ENCODE measurements at regions not wholly inside any gene's neighbourhood (a gene's known extent, or its start where the extent isn't known, plus 50 kb on each side); places are given as distances from the start of the nearest gene placed in this dataset.

DNA sequence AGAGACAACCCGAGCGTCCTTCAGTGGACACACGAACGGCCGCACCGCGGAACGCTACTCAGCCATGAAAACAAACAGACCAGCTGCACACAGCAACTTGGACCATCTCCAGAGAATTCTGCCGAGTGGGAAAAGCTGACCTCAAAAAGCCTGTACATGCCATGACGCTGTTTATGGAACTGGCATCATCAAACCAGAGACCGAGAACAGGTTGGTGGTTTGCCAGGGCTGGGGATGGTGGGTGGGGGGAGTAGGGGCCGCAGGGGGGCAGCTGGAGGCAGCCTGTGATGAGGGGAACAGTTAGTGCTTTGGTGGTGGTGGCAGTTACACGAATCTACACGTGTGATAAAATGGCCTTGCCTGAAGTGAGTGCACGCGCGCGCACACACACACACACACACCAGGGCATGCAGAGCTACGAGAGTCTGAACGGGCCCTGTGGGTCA lies 169.8 kb downstream of the LAT start:
- Histone ChIP-seq H3K4me1 (ENCODE audit: insufficient read depth, low read length) (peaks cover 67% of the 10 kb centered on the region), H2AFZ (ENCODE audit: low read length) (no peak overlapping the region), H3K9ac (ENCODE audit: insufficient read depth, low read depth, low read length) (no peak overlapping the region), H3K4me3 (replicated peaks in 1 of 3; ENCODE audit: insufficient read depth in 1 of 3, low read depth in 2 of 3, low read length in 3 of 3) (no peak overlapping the region), H3K9me3 (ENCODE audit: low read length) (no peaks in the 10 kb centered on the region), H3K36me3 (replicated peaks in 1 of 2; ENCODE audit: control insufficient read depth in 1 of 2, insufficient read depth in 2 of 2, low read length in 2 of 2) (no peaks in the 10 kb centered on the region), H3K79me2 (ENCODE audit: insufficient read depth, low read length) (no peaks in the 10 kb centered on the region), H3K4me2 (ENCODE audit: low read depth, low read length) (no peak overlapping the region), H3K27ac (ENCODE audit: extremely low read length, insufficient read depth, low read length) (no peak overlapping the region), H3K27me3 (ENCODE audit: control insufficient read depth in 1 of 2, insufficient read depth in 2 of 2, low read length in 2 of 2) (peaks cover 0 to 3% of the 10 kb centered on the region in 2 experiments; a peak in 1 of 5 replicates), H4K20me1 (ENCODE audit: insufficient read depth, low read length) (no peaks in the 10 kb centered on the region)
- DNase-seq (ENCODE audit: low spot score): no peak
- ATAC-seq: no peak
- TF ChIP-seq ZFX (CRISPR knock-in tag; IDR thresholded peaks at IDR 0.05; ENCODE audit: low read depth) (no peak), PHF5A (CRISPR knock-in tag; IDR thresholded peaks at IDR 0.05; ENCODE audit: low read depth, unreplicated experiment) (no peak), ZNF354B (CRISPR knock-in tag; IDR thresholded peaks at IDR 0.05) (no peak), HMG20A (CRISPR knock-in tag; IDR thresholded peaks at IDR 0.05; ENCODE audit: borderline replicate concordance) (no peak), SSRP1 (CRISPR knock-in tag; IDR thresholded peaks at IDR 0.05) (no peak), CHCHD3 (CRISPR knock-in tag; IDR thresholded peaks at IDR 0.05) (no peak), RARG (CRISPR knock-in tag; IDR thresholded peaks at IDR 0.05; ENCODE audit: low read depth) (no peak), TCF12 (IDR thresholded peaks at IDR 0.05) (no peak), TCF12 (CRISPR knock-in tag; IDR thresholded peaks at IDR 0.05) (no peak), ZNF547 (CRISPR knock-in tag; IDR thresholded peaks at IDR 0.05) (no peak), HMG20B (CRISPR knock-in tag; conservative IDR thresholded peaks at IDR 0.05) (no peak), SIN3A (IDR thresholded peaks at IDR 0.05; ENCODE audit: borderline replicate concordance, low read depth, low read length) (no peak), ZNF558 (CRISPR knock-in tag; IDR thresholded peaks at IDR 0.05; ENCODE audit: borderline replicate concordance) (no peak), SRSF1 (optimal IDR thresholded peaks at IDR 0.05; ENCODE audit: low read depth, low read length) (no peak), MTA1 (CRISPR knock-in tag; IDR thresholded peaks at IDR 0.05; ENCODE audit: borderline replicate concordance) (no peak), MAFF (IDR thresholded peaks at IDR 0.05; ENCODE audit: low read depth, low read length) (no peak)
- TF ChIP-seq, protein P1, sequence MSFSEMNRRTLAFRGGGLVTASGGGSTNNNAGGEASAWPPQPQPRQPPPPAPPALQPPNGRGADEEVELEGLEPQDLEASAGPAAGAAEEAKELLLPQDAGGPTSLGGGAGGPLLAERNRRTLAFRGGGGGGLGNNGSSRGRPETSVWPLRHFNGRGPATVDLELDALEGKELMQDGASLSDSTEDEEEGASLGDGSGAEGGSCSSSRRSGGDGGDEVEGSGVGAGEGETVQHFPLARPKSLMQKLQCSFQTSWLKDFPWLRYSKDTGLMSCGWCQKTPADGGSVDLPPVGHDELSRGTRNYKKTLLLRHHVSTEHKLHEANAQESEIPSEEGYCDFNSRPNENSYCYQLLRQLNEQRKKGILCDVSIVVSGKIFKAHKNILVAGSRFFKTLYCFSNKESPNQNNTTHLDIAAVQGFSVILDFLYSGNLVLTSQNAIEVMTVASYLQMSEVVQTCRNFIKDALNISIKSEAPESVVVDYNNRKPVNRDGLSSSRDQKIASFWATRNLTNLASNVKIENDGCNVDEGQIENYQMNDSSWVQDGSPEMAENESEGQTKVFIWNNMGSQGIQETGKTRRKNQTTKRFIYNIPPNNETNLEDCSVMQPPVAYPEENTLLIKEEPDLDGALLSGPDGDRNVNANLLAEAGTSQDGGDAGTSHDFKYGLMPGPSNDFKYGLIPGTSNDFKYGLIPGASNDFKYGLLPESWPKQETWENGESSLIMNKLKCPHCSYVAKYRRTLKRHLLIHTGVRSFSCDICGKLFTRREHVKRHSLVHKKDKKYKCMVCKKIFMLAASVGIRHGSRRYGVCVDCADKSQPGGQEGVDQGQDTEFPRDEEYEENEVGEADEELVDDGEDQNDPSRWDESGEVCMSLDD (CRISPR knock-in tag; IDR thresholded peaks at IDR 0.05; ENCODE audit: borderline replicate concordance): no peak
- TF ChIP-seq, protein P2, sequence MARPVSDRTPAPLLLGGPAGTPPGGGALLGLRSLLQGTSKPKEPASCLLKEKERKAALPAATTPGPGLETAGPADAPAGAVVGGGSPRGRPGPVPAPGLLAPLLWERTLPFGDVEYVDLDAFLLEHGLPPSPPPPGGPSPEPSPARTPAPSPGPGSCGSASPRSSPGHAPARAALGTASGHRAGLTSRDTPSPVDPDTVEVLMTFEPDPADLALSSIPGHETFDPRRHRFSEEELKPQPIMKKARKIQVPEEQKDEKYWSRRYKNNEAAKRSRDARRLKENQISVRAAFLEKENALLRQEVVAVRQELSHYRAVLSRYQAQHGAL (CRISPR knock-in tag; IDR thresholded peaks at IDR 0.05; ENCODE audit: not compliant biosample characterization): no peak
- TF ChIP-seq, protein P3, sequence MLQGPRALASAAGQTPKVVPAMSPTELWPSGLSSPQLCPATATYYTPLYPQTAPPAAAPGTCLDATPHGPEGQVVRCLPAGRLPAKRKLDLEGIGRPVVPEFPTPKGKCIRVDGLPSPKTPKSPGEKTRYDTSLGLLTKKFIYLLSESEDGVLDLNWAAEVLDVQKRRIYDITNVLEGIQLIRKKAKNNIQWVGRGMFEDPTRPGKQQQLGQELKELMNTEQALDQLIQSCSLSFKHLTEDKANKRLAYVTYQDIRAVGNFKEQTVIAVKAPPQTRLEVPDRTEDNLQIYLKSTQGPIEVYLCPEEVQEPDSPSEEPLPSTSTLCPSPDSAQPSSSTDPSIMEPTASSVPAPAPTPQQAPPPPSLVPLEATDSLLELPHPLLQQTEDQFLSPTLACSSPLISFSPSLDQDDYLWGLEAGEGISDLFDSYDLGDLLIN (CRISPR knock-in tag; IDR thresholded peaks at IDR 0.05; ENCODE audit: borderline replicate concordance): no peak
- TF ChIP-seq, protein P4, sequence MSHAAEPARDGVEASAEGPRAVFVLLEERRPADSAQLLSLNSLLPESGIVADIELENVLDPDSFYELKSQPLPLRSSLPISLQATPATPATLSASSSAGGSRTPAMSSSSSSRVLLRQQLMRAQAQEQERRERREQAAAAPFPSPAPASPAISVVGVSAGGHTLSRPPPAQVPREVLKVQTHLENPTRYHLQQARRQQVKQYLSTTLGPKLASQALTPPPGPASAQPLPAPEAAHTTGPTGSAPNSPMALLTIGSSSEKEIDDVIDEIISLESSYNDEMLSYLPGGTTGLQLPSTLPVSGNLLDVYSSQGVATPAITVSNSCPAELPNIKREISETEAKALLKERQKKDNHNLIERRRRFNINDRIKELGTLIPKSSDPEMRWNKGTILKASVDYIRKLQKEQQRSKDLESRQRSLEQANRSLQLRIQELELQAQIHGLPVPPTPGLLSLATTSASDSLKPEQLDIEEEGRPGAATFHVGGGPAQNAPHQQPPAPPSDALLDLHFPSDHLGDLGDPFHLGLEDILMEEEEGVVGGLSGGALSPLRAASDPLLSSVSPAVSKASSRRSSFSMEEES (CRISPR knock-in tag; IDR thresholded peaks at IDR 0.05): no peak
- FAIRE-seq: no peak
- CTCF ChIA-PET (ENCODE audit: low intra/inter-chr PET ratio, low total read pairs): interaction anchor here (0.6 kb wide), 1 partner anchor 536 kb away, joined by 4 read pairs; no protein-coding TSS in a partner anchor
- intact Hi-C loops (cut with micrococcal nuclease; ENCODE audit: unreplicated experiment): no loop called here
- in situ Hi-C loops (cut with HindIII; ENCODE audit: extremely low pct_ligation_motif_present, low pct_unique_long_range_greater_than_20kb): no loop called here
- POLR2A ChIA-PET: no interaction called here
- 64% methylated on average over 20 of the region's 20 CpGs for WGBS (ENCODE audit: low lambda C conversion rate)
- BruUV-seq (replicated peaks): no TSS peak

Data from HepG2 (cell line).